ENCODE measurements at regions not wholly inside any gene's neighbourhood (a gene's known extent, or its start where the extent isn't known, plus 50 kb on each side); places are given as distances from the start of the nearest gene placed in this dataset.

- no peak for TF ChIP-seq EZH2phosphoT487 (IDR thresholded peaks at IDR 0.05; ENCODE audit: unreplicated experiment)
- no peak for TF ChIP-seq CTCF (conservative IDR thresholded peaks at IDR 0.05; ENCODE audit: low read depth in 2 of 2)
- no peak for TF ChIP-seq POLR2AphosphoS5 (IDR thresholded peaks at IDR 0.05; ENCODE audit: low read depth)
- TF ChIP-seq EZH2 (IDR thresholded peaks at IDR 0.05; ENCODE audit: low read depth, unreplicated experiment) = no peak
- no peak for TF ChIP-seq NANOG (IDR thresholded peaks at IDR 0.05; ENCODE audit: borderline replicate concordance)
These were observed 198.8 kb downstream of the EFNB2 start for GRCh38 chr13:106336668-106337067.

Measured in GM23338 (cell line).